ENCODE measurements at regions not wholly inside any gene's neighbourhood (a gene's known extent, or its start where the extent isn't known, plus 50 kb on each side); places are given as distances from the start of the nearest gene placed in this dataset.

- Histone ChIP-seq H2BK5ac (ENCODE audit: low read depth, low read length) (no peak overlapping the region), H2BK120ac (replicated peaks; ENCODE audit: low read depth, low read length) (no peak overlapping the region), H2AK5ac (ENCODE audit: low read depth, low read length) (no peak overlapping the region), H4K91ac (replicated peaks; ENCODE audit: insufficient read length, low read length) (no peak overlapping the region), H3K18ac (ENCODE audit: extremely low read depth, low read length) (no peak overlapping the region), H2BK12ac (ENCODE audit: low read depth, low read length) (no peak overlapping the region), H3K4me2 (ENCODE audit: insufficient read depth in 1 of 2, low read depth in 2 of 2, low read length in 2 of 2) (no peak overlapping the region), H4K20me1 (replicated peaks in 1 of 2; ENCODE audit: control insufficient read depth in 1 of 2, insufficient read depth in 2 of 2, low read length in 2 of 2) (no peaks in the 10 kb centered on the region), H4K5ac (ENCODE audit: insufficient read length, low read depth, low read length) (no peak overlapping the region), H3K79me2 (ENCODE audit: control insufficient read depth in 1 of 2, insufficient read depth in 2 of 2, low read length in 2 of 2) (no peaks in the 10 kb centered on the region), H3K79me1 (ENCODE audit: low read depth, low read length) (no peaks in the 10 kb centered on the region), H3K56ac (replicated peaks; ENCODE audit: insufficient read length, low read depth, low read length) (no peak overlapping the region), H3K23me2 (ENCODE audit: low read depth, low read length) (no peaks in the 10 kb centered on the region; the same call in 1 of the 2 replicates), H3K27ac (ENCODE audit: low read depth, low read length) (no peak overlapping the region), H2BK15ac (ENCODE audit: low read length) (no peak overlapping the region), H4K8ac (ENCODE audit: extremely low read depth, insufficient read depth, low read length) (no peak overlapping the region), H2AFZ (ENCODE audit: low read length) (no peak overlapping the region), H3K4me3 (ENCODE audit: extremely low read depth in 1 of 4, insufficient read depth in 2 of 4, low read depth in 3 of 4, low read length in 4 of 4) (no peak overlapping the region), H3K9me3 (ENCODE audit: insufficient read depth in 2 of 2, low read depth in 1 of 2, low read length in 1 of 2) (peaks cover 2 to 5% of the 10 kb centered on the region in 2 experiments; a peak in 1 of 4 replicates), H3K14ac (ENCODE audit: insufficient read length) (no peak overlapping the region), H3K9ac (replicated peaks in 1 of 4; ENCODE audit: extremely low read depth in 1 of 4, low read depth in 3 of 4, low read length in 3 of 4) (no peak overlapping the region), H2BK20ac (ENCODE audit: low read length) (no peak overlapping the region), H3K4ac (replicated peaks; ENCODE audit: insufficient read length, low read depth, low read length) (no peak overlapping the region), H3K23ac (ENCODE audit: insufficient read length) (no peak overlapping the region), H3K36me3 (ENCODE audit: control insufficient read depth in 2 of 4, insufficient read depth in 4 of 4, low read length in 3 of 4) (no peaks in the 10 kb centered on the region), H3K4me1 (replicated peaks in 1 of 4; ENCODE audit: control insufficient read depth in 3 of 4, insufficient read depth in 4 of 4, low read length in 3 of 4) (peaks cover 0 to 3% (median 0%) of the 10 kb centered on the region in 4 experiments; a peak in 1 of 7 replicates), H3K27me3 (replicated peaks in 1 of 4; ENCODE audit: control insufficient read depth in 3 of 4, extremely low read depth in 1 of 4, insufficient read depth in 3 of 4, low read length in 3 of 4) (no peaks in the 10 kb centered on the region)
- POLR2A ChIA-PET (ENCODE audit: partially characterized antibody), result no interaction called here
- no peak for FAIRE-seq
- no peak for DNase-seq (ENCODE audit: low read depth in 1 of 2, low spot score in 2 of 2)
- 74% methylated on average over 2 of the region's 2 CpGs; no CpG with 5 or more reads in 1 of the 2 experiments for WGBS, 2 experiments (ENCODE audit: extremely low coverage in 1 of 2, insufficient coverage in 1 of 2, insufficient read length in 1 of 2, insufficient replicate concordance in 2 of 2, low coverage in 1 of 2, low lambda C conversion rate in 2 of 2, missing lambda C conversion rate in 1 of 2)
- CTCF ChIA-PET (ENCODE audit: partially characterized antibody), result interaction anchor here (1.3 to 1.8 kb wide), 3 partner anchors 15 to 51 kb away, joined by 3 to 7 read pairs (median 4); no protein-coding TSS in a partner anchor
- TF ChIP-seq POU5F1 (IDR thresholded peaks at IDR 0.05; ENCODE audit: low read depth, low read length) (no peak), EP300 (IDR thresholded peaks at IDR 0.05; ENCODE audit: borderline replicate concordance in 1 of 2, low read depth in 2 of 2, low read length in 2 of 2) (no peak), JUN (IDR thresholded peaks at IDR 0.05; ENCODE audit: low read depth, low read length) (no peak), PHF8 (conservative IDR thresholded peaks at IDR 0.05; ENCODE audit: low read depth, low read length) (no peak), CTCF (IDR thresholded peaks at IDR 0.05; ENCODE audit: control extremely low read depth in 1 of 3, insufficient read depth in 1 of 3, low read depth in 1 of 3, low read length in 3 of 3) (no peak)
These were observed 205.5 kb upstream of the CD96 start for GRCh38 chr3:111336511-111336910.

Data from H1 (cell line).